GM04503 (cell line): ENCODE measurements at regions not wholly inside any gene's neighbourhood (a gene's known extent, or its start where the extent isn't known, plus 50 kb on each side); places are given as distances from the start of the nearest gene placed in this dataset.
"Not testable (repeated sequence)": the region's sequence is repeated elsewhere in the genome, so short reads cannot be mapped to it uniquely, and the experiment has no call there.

Experiments
- DNase-seq: peaks from one replicate; pipeline ENCODE4 v3.0.0-alpha.2; 2012; ENCODE audit warnings: low read depth

GRCh38 chr16:48680881-48681280 lies 70.9 kb upstream of the N4BP1 start:
- no peak for DNase-seq

DNA sequence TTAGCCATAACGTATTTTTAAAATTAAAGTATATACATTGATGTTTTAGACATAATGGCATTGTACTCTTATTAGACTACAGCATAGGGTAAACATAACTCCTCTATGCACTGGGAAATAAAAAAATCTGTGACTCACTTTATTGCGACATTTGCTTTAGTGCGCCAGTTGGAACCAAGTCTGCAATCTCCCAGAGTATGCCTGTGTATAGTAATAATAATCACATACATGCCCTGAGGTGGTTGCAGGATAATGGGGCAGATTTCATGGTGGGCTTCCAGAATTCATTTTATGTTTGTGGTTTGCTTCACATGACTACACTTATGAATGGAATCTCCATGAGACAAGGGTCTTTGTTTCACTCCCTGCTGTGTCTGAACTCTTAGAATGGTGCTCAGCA lies 66.9 kb upstream of the N4BP1 start:
- peak; percentile 5 for DNase-seq

- DNase-seq: not testable (repeated sequence)
These were observed 58.2 kb upstream of the N4BP1 start for GRCh38 chr16:48668184-48668583.

GRCh38 chr16:48659940-48660339 lies 50.0 kb upstream of the N4BP1 start:
- no peak for DNase-seq
